ENCODE measurements at regions not wholly inside any gene's neighbourhood (a gene's known extent, or its start where the extent isn't known, plus 50 kb on each side); places are given as distances from the start of the nearest gene placed in this dataset.

GRCh38 chr4:130021706-130022105, 925.8 kb downstream of the C4orf33 start:
- H3K9me3 ChIP-seq (ENCODE audit: control insufficient read depth in 4 of 4, insufficient read depth in 3 of 4, low read length in 3 of 4), result peaks cover 0 to 4% (median 0%) of the 10 kb centered on the region in 4 donors
- ATAC-seq (ENCODE audit: insufficient read depth, low FRiP score), result no peak
- 82 to 84% methylated on average over 2 of the region's 2 CpGs for WGBS, 2 donors

GRCh38 chr4:130023088-130023487, 927.1 kb downstream of the C4orf33 start:
- Histone ChIP-seq H3K4me3 (no peak overlapping the region), H3K27me3 (ENCODE audit: control insufficient read depth in 3 of 3, insufficient read depth in 3 of 3, low read length in 2 of 3) (no peaks in the 10 kb centered on the region), H3K9ac (ENCODE audit: insufficient read depth in 1 of 2, low read length in 2 of 2) (no peak overlapping the region), H3K9me3 (ENCODE audit: control insufficient read depth in 4 of 4, insufficient read depth in 3 of 4, low read length in 3 of 4) (peaks cover 0 to 4% (median 0%) of the 10 kb centered on the region in 4 donors), H3K4me1 (ENCODE audit: control insufficient read depth in 5 of 5, insufficient read depth in 5 of 5, low read length in 5 of 5) (no peaks in the 10 kb centered on the region), H3K27ac (ENCODE audit: low read depth in 1 of 2, low read length in 1 of 2) (no peak overlapping the region), H3K36me3 (ENCODE audit: control insufficient read depth in 4 of 4, insufficient read depth in 4 of 4, low read length in 4 of 4) (no peaks in the 10 kb centered on the region)
- no peak for TF ChIP-seq CTCF (IDR thresholded peaks at IDR 0.05; ENCODE audit: control extremely low read depth, extremely low read depth)
- no peak for DNase-seq
- no peak for ATAC-seq (ENCODE audit: insufficient read depth, low FRiP score)
- 91 to 95% methylated on average over 2 of the region's 2 CpGs for WGBS, 2 donors

More at GRCh38 chr4:130021706-130022105, 925.8 kb downstream of the C4orf33 start:
- no peak for DNase-seq
- Histone ChIP-seq H3K9ac (ENCODE audit: insufficient read depth in 1 of 2, low read length in 2 of 2) (no peak overlapping the region), H3K4me1 (ENCODE audit: control insufficient read depth in 5 of 5, insufficient read depth in 5 of 5, low read length in 5 of 5) (no peaks in the 10 kb centered on the region), H3K4me3 (no peak overlapping the region), H3K36me3 (ENCODE audit: control insufficient read depth in 4 of 4, insufficient read depth in 4 of 4, low read length in 4 of 4) (no peaks in the 10 kb centered on the region), H3K27me3 (ENCODE audit: control insufficient read depth in 3 of 3, insufficient read depth in 3 of 3, low read length in 2 of 3) (no peaks in the 10 kb centered on the region), H3K27ac (ENCODE audit: low read depth in 1 of 2, low read length in 1 of 2) (no peak overlapping the region)
- no peak for TF ChIP-seq CTCF (IDR thresholded peaks at IDR 0.05; ENCODE audit: control extremely low read depth, extremely low read depth)

- Histone ChIP-seq H3K4me3 (no peak overlapping the region), H3K9ac (ENCODE audit: insufficient read depth in 1 of 2, low read length in 2 of 2) (no peak overlapping the region), H3K4me1 (ENCODE audit: control insufficient read depth in 5 of 5, insufficient read depth in 5 of 5, low read length in 5 of 5) (no peaks in the 10 kb centered on the region), H3K27ac (ENCODE audit: low read depth in 1 of 2, low read length in 1 of 2) (no peak overlapping the region), H3K9me3 (ENCODE audit: control insufficient read depth in 4 of 4, insufficient read depth in 3 of 4, low read length in 3 of 4) (no peaks in the 10 kb centered on the region), H3K36me3 (ENCODE audit: control insufficient read depth in 4 of 4, insufficient read depth in 4 of 4, low read length in 4 of 4) (no peaks in the 10 kb centered on the region), H3K27me3 (ENCODE audit: control insufficient read depth in 3 of 3, insufficient read depth in 3 of 3, low read length in 2 of 3) (no peaks in the 10 kb centered on the region)
- DNase-seq, result no peak
- WGBS, 2 donors, result 89 to 94% methylated on average over 2 of the region's 2 CpGs
- TF ChIP-seq CTCF (IDR thresholded peaks at IDR 0.05; ENCODE audit: control extremely low read depth, extremely low read depth), result no peak
- no peak for ATAC-seq (ENCODE audit: insufficient read depth, low FRiP score)
Observed at GRCh38 chr4:130025701-130026100, 929.7 kb downstream of the C4orf33 start.

- H3K27ac ChIP-seq (ENCODE audit: low read depth in 1 of 2, low read length in 1 of 2), result no peak overlapping the region
- no peak overlapping the region for H3K9ac ChIP-seq (ENCODE audit: insufficient read depth in 1 of 2, low read length in 2 of 2)
- no peak overlapping the region for H3K4me3 ChIP-seq
- DNase-seq, result no peak
- ATAC-seq (ENCODE audit: insufficient read depth, low FRiP score), result no peak
- TF ChIP-seq CTCF (IDR thresholded peaks at IDR 0.05; ENCODE audit: control extremely low read depth, extremely low read depth), result no peak
- WGBS, 2 donors, result 73 to 83% methylated on average over 1 of the region's 1 CpG
- H3K27me3 ChIP-seq (ENCODE audit: control insufficient read depth in 3 of 3, insufficient read depth in 3 of 3, low read length in 2 of 3), result no peaks in the 10 kb centered on the region
- H3K4me1 ChIP-seq (ENCODE audit: control insufficient read depth in 5 of 5, insufficient read depth in 5 of 5, low read length in 5 of 5), result no peaks in the 10 kb centered on the region
- no peaks in the 10 kb centered on the region for H3K9me3 ChIP-seq (ENCODE audit: control insufficient read depth in 4 of 4, insufficient read depth in 3 of 4, low read length in 3 of 4)
- H3K36me3 ChIP-seq (ENCODE audit: control insufficient read depth in 4 of 4, insufficient read depth in 4 of 4, low read length in 4 of 4), result no peaks in the 10 kb centered on the region
Observed at GRCh38 chr4:130026185-130026584, 930.2 kb downstream of the C4orf33 start.

Measured in lung (tissue), 11 donors.